ENCODE measurements at regions not wholly inside any gene's neighbourhood (a gene's known extent, or its start where the extent isn't known, plus 50 kb on each side); places are given as distances from the start of the nearest gene placed in this dataset.

- TF ChIP-seq CTCF (IDR thresholded peaks at IDR 0.05; ENCODE audit: low read depth, low read length) (no peak), EZH2phosphoT487 (IDR thresholded peaks at IDR 0.05; ENCODE audit: low read depth) (no peak)
Measured at GRCh38 chr18:1774261-1774660, 797.0 kb downstream of the METTL4 start.

Data from OCI-LY3 (cell line).